ENCODE measurements at regions not wholly inside any gene's neighbourhood (a gene's known extent, or its start where the extent isn't known, plus 50 kb on each side); places are given as distances from the start of the nearest gene placed in this dataset.

- Histone ChIP-seq H3K27ac (ENCODE audit: low read depth, low read length) (no peak overlapping the region), H3K4me1 (ENCODE audit: control insufficient read depth, insufficient read depth, low read length) (no peaks in the 10 kb centered on the region), H3K4me3 (ENCODE audit: low read length) (no peak overlapping the region), H3K27me3 (ENCODE audit: control insufficient read depth, insufficient read depth, low read length) (peaks cover 3% of the 10 kb centered on the region), H3K9ac (ENCODE audit: low read length) (no peak overlapping the region), H3K36me3 (ENCODE audit: control insufficient read depth, insufficient read depth, low read length) (no peaks in the 10 kb centered on the region)
These were observed 104.8 kb upstream of the CASZ1 start for GRCh38 chr1:10901091-10901890.

GRCh38 chr1:10901891-10902805 lies 105.7 kb upstream of the CASZ1 start:
- no peak overlapping the region for H3K9ac ChIP-seq (ENCODE audit: low read length)
- H3K4me3 ChIP-seq (ENCODE audit: low read length), result no peak overlapping the region
- H3K27me3 ChIP-seq (ENCODE audit: control insufficient read depth, insufficient read depth, low read length), result peaks cover 3% of the 10 kb centered on the region
- H3K4me1 ChIP-seq (ENCODE audit: control insufficient read depth, insufficient read depth, low read length), result no peaks in the 10 kb centered on the region
- no peaks in the 10 kb centered on the region for H3K36me3 ChIP-seq (ENCODE audit: control insufficient read depth, insufficient read depth, low read length)
- no peak overlapping the region for H3K27ac ChIP-seq (ENCODE audit: low read depth, low read length)

- Histone ChIP-seq H3K27ac (ENCODE audit: low read depth, low read length) (no peak overlapping the region), H3K36me3 (ENCODE audit: control insufficient read depth, insufficient read depth, low read length) (no peaks in the 10 kb centered on the region), H3K27me3 (ENCODE audit: control insufficient read depth, insufficient read depth, low read length) (peaks cover 3% of the 10 kb centered on the region), H3K4me1 (ENCODE audit: control insufficient read depth, insufficient read depth, low read length) (no peaks in the 10 kb centered on the region), H3K9ac (ENCODE audit: low read length) (no peak overlapping the region), H3K4me3 (ENCODE audit: low read length) (no peak overlapping the region)
These were observed 107.0 kb upstream of the CASZ1 start for GRCh38 chr1:10903421-10903820.

GRCh38 chr1:10903821-10904220 lies 107.4 kb upstream of the CASZ1 start:
- no peak overlapping the region for H3K4me3 ChIP-seq (ENCODE audit: low read length)
- H3K9ac ChIP-seq (ENCODE audit: low read length), result no peak overlapping the region
- no peaks in the 10 kb centered on the region for H3K4me1 ChIP-seq (ENCODE audit: control insufficient read depth, insufficient read depth, low read length)
- no peaks in the 10 kb centered on the region for H3K36me3 ChIP-seq (ENCODE audit: control insufficient read depth, insufficient read depth, low read length)
- H3K27me3 ChIP-seq (ENCODE audit: control insufficient read depth, insufficient read depth, low read length), result peaks cover 3% of the 10 kb centered on the region
- no peak overlapping the region for H3K27ac ChIP-seq (ENCODE audit: low read depth, low read length)

GRCh38 chr1:10904396-10905358 lies 107.8 kb upstream of the TARDBP start:
- Histone ChIP-seq H3K27ac (ENCODE audit: low read depth, low read length) (no peak overlapping the region), H3K27me3 (ENCODE audit: control insufficient read depth, insufficient read depth, low read length) (no peaks in the 10 kb centered on the region), H3K4me3 (ENCODE audit: low read length) (no peak overlapping the region), H3K36me3 (ENCODE audit: control insufficient read depth, insufficient read depth, low read length) (no peaks in the 10 kb centered on the region), H3K9ac (ENCODE audit: low read length) (no peak overlapping the region), H3K4me1 (ENCODE audit: control insufficient read depth, insufficient read depth, low read length) (no peaks in the 10 kb centered on the region)

GRCh38 chr1:10905841-10906655 lies 106.4 kb upstream of the TARDBP start:
- H3K4me3 ChIP-seq (ENCODE audit: low read length), result no peak overlapping the region
- no peak overlapping the region for H3K27ac ChIP-seq (ENCODE audit: low read depth, low read length)
- H3K9ac ChIP-seq (ENCODE audit: low read length), result no peak overlapping the region
- H3K36me3 ChIP-seq (ENCODE audit: control insufficient read depth, insufficient read depth, low read length), result no peaks in the 10 kb centered on the region
- no peaks in the 10 kb centered on the region for H3K4me1 ChIP-seq (ENCODE audit: control insufficient read depth, insufficient read depth, low read length)
- no peaks in the 10 kb centered on the region for H3K27me3 ChIP-seq (ENCODE audit: control insufficient read depth, insufficient read depth, low read length)

- H3K27ac ChIP-seq (ENCODE audit: low read depth, low read length), result no peak overlapping the region
- H3K4me3 ChIP-seq (ENCODE audit: low read length), result no peak overlapping the region
- no peaks in the 10 kb centered on the region for H3K4me1 ChIP-seq (ENCODE audit: control insufficient read depth, insufficient read depth, low read length)
- H3K27me3 ChIP-seq (ENCODE audit: control insufficient read depth, insufficient read depth, low read length), result no peaks in the 10 kb centered on the region
- no peaks in the 10 kb centered on the region for H3K36me3 ChIP-seq (ENCODE audit: control insufficient read depth, insufficient read depth, low read length)
- H3K9ac ChIP-seq (ENCODE audit: low read length), result no peak overlapping the region
These were observed 105.5 kb upstream of the TARDBP start for GRCh38 chr1:10906866-10907519.

GRCh38 chr1:10908266-10908665 lies 104.2 kb upstream of the TARDBP start:
- no peaks in the 10 kb centered on the region for H3K27me3 ChIP-seq (ENCODE audit: control insufficient read depth, insufficient read depth, low read length)

GRCh38 chr1:10909697-10910680 lies 102.5 kb upstream of the TARDBP start:
- H3K9ac ChIP-seq (ENCODE audit: low read length), result no peak overlapping the region
- no peaks in the 10 kb centered on the region for H3K36me3 ChIP-seq (ENCODE audit: control insufficient read depth, insufficient read depth, low read length)
- no peak overlapping the region for H3K4me3 ChIP-seq (ENCODE audit: low read length)
- no peaks in the 10 kb centered on the region for H3K27me3 ChIP-seq (ENCODE audit: control insufficient read depth, insufficient read depth, low read length)
- H3K27ac ChIP-seq (ENCODE audit: low read depth, low read length), result no peak overlapping the region
- no peaks in the 10 kb centered on the region for H3K4me1 ChIP-seq (ENCODE audit: control insufficient read depth, insufficient read depth, low read length)

More at GRCh38 chr1:10908266-10908665, 104.2 kb upstream of the TARDBP start:
- Histone ChIP-seq H3K27ac (ENCODE audit: low read depth, low read length) (no peak overlapping the region), H3K4me1 (ENCODE audit: control insufficient read depth, insufficient read depth, low read length) (no peaks in the 10 kb centered on the region), H3K4me3 (ENCODE audit: low read length) (no peak overlapping the region), H3K9ac (ENCODE audit: low read length) (no peak overlapping the region), H3K36me3 (ENCODE audit: control insufficient read depth, insufficient read depth, low read length) (no peaks in the 10 kb centered on the region)

GRCh38 chr1:10910681-10911489 lies 101.6 kb upstream of the TARDBP start:
- no peak overlapping the region for H3K4me3 ChIP-seq (ENCODE audit: low read length)
- H3K27me3 ChIP-seq (ENCODE audit: control insufficient read depth, insufficient read depth, low read length), result no peaks in the 10 kb centered on the region
- no peak overlapping the region for H3K9ac ChIP-seq (ENCODE audit: low read length)
- H3K36me3 ChIP-seq (ENCODE audit: control insufficient read depth, insufficient read depth, low read length), result no peaks in the 10 kb centered on the region
- H3K27ac ChIP-seq (ENCODE audit: low read depth, low read length), result no peak overlapping the region
- H3K4me1 ChIP-seq (ENCODE audit: control insufficient read depth, insufficient read depth, low read length), result no peaks in the 10 kb centered on the region

Data from rectal smooth muscle tissue (tissue), 1 donor.